Body of pancreas (tissue), 4 donors: ENCODE measurements at regions not wholly inside any gene's neighbourhood (a gene's known extent, or its start where the extent isn't known, plus 50 kb on each side); places are given as distances from the start of the nearest gene placed in this dataset.

Experiments used
- ATAC-seq: fragments of 150-250 bp; one replicate; pipeline ENCODE4 v1.9.1; 2016
- DNase-seq, 4 donors: peaks; one replicate each; pipeline ENCODE4 v3.0.0-alpha.2; 2019
- H3K27ac ChIP-seq, 4 donors: fragments of 200-600 bp; sonication (generic); 1 replicate in 3 of 4; 2 replicates in 1 of 4; pipeline versions ENCODE4 v1.5.1 to v1.6.1; 2016 to 2019; ENCODE audit warnings: mild to moderate bottlenecking in 1 of 4, mixed read lengths in 1 of 4, moderate library complexity in 1 of 4
- H3K27me3 ChIP-seq, 2 donors: fragments of 200-600 bp; sonication (generic); one replicate each; pipeline ENCODE4 v1.6.0; 2016; ENCODE audit warnings: mild to moderate bottlenecking in 1 of 2
- H3K36me3 ChIP-seq, 2 donors: fragments of 200-600 bp; sonication (generic); replicated peaks in 1 of 2; 2 replicates each; pipeline ENCODE4 v1.5.1; 2016; ENCODE audit warnings: low read depth in 2 of 2; ENCODE audit not compliant: insufficient read depth in 1 of 2
- H3K4me1 ChIP-seq: fragments of 200-600 bp; sonication (generic); one replicate; pipeline ENCODE4 v1.6.0; 2016
- H3K4me3 ChIP-seq, 2 donors: fragments of 200-600 bp; sonication (generic); 1 replicate in 1 of 2; 2 replicates in 1 of 2; pipeline ENCODE4 v1.5.1; 2016 to 2019
- H3K9me3 ChIP-seq, 3 donors: fragments of 200-600 bp; sonication (generic); 1 replicate in 2 of 3; 2 replicates in 1 of 3; pipeline ENCODE4 v1.5.1; 2016
- CTCF ChIP-seq, 7 experiments: fragments of 450-650 bp in 4 of 7; fragments of 200-600 bp in 3 of 7; sonication (generic) in 3 of 7; IDR thresholded peaks; one replicate each; pipeline ENCODE4 v1.5.1; 2016 to 2019; ENCODE audit warnings: antibody characterized with exemption in 7 of 7
- POLR2A ChIP-seq, 3 donors: fragments of 450-650 bp; IDR thresholded peaks; one replicate each; pipeline ENCODE4 v1.6.1; 2016; ENCODE audit warnings: antibody characterized with exemption in 3 of 3, mild to moderate bottlenecking in 2 of 3
- WGBS, 2 donors: methylation state at CpG; one replicate each; pipeline ENCODE4 v1.1.5; 2017; 5-methylcytosine and 5-hydroxymethylcytosine counted together
- intact Hi-C: fragments of 100-400 bp; cut with DNase I; formaldehyde crosslinking; loops from one replicate; pipeline ENCODE4 v1.15.1; 2023

GRCh38 chr12:127873306-127873705 lies 393.7 kb upstream of the TMEM132C start:
- ATAC-seq (no peak), DNase-seq (no peak)
- no peak overlapping the region for H3K27ac ChIP-seq
- no peaks in the 10 kb centered on the region for H3K4me1 ChIP-seq
- 66 to 76% methylated on average over 2 of the region's 2 CpGs for WGBS, 2 donors
- no peaks in the 10 kb centered on the region for H3K27me3 ChIP-seq
- TF ChIP-seq POLR2A (IDR thresholded peaks at IDR 0.05) = no peak
- no peak for TF ChIP-seq CTCF (IDR thresholded peaks at IDR 0.05)
- no peaks in the 10 kb centered on the region for H3K9me3 ChIP-seq
- intact Hi-C loops = no loop called here
- H3K4me3 ChIP-seq = no peak overlapping the region
- H3K36me3 ChIP-seq = no peaks in the 10 kb centered on the region

GRCh38 chr12:127881371-127882140 lies 385.4 kb upstream of the TMEM132C start:
- intact Hi-C loops = no loop called here
- WGBS, 2 donors = 54 to 55% methylated on average over 3 of the region's 3 CpGs
- Histone ChIP-seq H3K27ac (no peak overlapping the region), H3K27me3 (no peaks in the 10 kb centered on the region), H3K4me3 (no peak overlapping the region), H3K9me3 (no peaks in the 10 kb centered on the region), H3K4me1 (no peaks in the 10 kb centered on the region), H3K36me3 (no peaks in the 10 kb centered on the region)
- no peak for TF ChIP-seq CTCF (IDR thresholded peaks at IDR 0.05)
- no peak for TF ChIP-seq POLR2A (IDR thresholded peaks at IDR 0.05)
- no peak for ATAC-seq
- DNase-seq = no peak

GRCh38 chr12:127883013-127883412 lies 384.0 kb upstream of the TMEM132C start:
- Histone ChIP-seq H3K36me3 (no peaks in the 10 kb centered on the region), H3K4me3 (no peak overlapping the region), H3K9me3 (no peaks in the 10 kb centered on the region), H3K27ac (no peak overlapping the region), H3K27me3 (no peaks in the 10 kb centered on the region), H3K4me1 (no peaks in the 10 kb centered on the region)
- DNase-seq (no peak), ATAC-seq (no peak)
- WGBS, 2 donors = 19 to 32% methylated on average over 1 of the region's 1 CpG
- intact Hi-C loops = no loop called here
- no peak for TF ChIP-seq CTCF (IDR thresholded peaks at IDR 0.05)

- H3K27me3 ChIP-seq = no peaks in the 10 kb centered on the region
- ATAC-seq (no peak), DNase-seq (no peak)
- no peaks in the 10 kb centered on the region for H3K4me1 ChIP-seq
- no peaks in the 10 kb centered on the region for H3K36me3 ChIP-seq
- TF ChIP-seq POLR2A (IDR thresholded peaks at IDR 0.05) (no peak), CTCF (IDR thresholded peaks at IDR 0.05) (no peak)
- intact Hi-C loops = no loop called here
- 32 to 33% methylated on average over 5 of the region's 5 CpGs for WGBS, 2 donors
- no peak overlapping the region for H3K27ac ChIP-seq
- H3K4me3 ChIP-seq = no peak overlapping the region
- no peaks in the 10 kb centered on the region for H3K9me3 ChIP-seq
Measured at GRCh38 chr12:127885954-127886750, 380.8 kb upstream of the TMEM132C start.
